Activated CD4-positive, alpha-beta T cell treated with anti-CD3 and anti-CD28 coated beads for 36 hours (primary cell): ENCODE measurements at regions not wholly inside any gene's neighbourhood (a gene's known extent, or its start where the extent isn't known, plus 50 kb on each side); places are given as distances from the start of the nearest gene placed in this dataset.
A peak's percentile ranks its signal among the peaks of the same experiment; 100 is the strongest.

Source experiments
- ATAC-seq: fragments of 200-7000 bp; cut with Tn5 transposase; one replicate; pipeline ENCODE4 v1.10.0; 2021; ENCODE audit warnings: mild to moderate bottlenecking, moderate library complexity
- CTCF ChIA-PET: fragments of 350-600 bp; sonication (Branson Sonifier 250); formaldehyde crosslinking; loops from one replicate; lab custom pipeline; 2021; ENCODE audit warnings: antibody characterized with exemption; lab: Charles Lee
- POLR2A ChIA-PET: fragments of 350-600 bp; sonication (Branson Sonifier 250); formaldehyde crosslinking; loops from one replicate; lab custom pipeline; 2021; ENCODE audit warnings: antibody characterized with exemption, inconsistent platforms; lab: Charles Lee
- DNase-seq: peaks from one replicate; pipeline ENCODE4 v3.0.0-alpha.2; 2020
- H3K27ac Mint-ChIP-seq: one replicate; pipeline ENCODE4 v1.8.0; 2021; ENCODE audit warnings: mixed read lengths
- H3K27me3 Mint-ChIP-seq: one replicate; pipeline ENCODE4 v1.8.0; 2021; ENCODE audit warnings: mixed read lengths
- H3K36me3 Mint-ChIP-seq: one replicate; pipeline ENCODE4 v1.8.0; 2021; ENCODE audit warnings: low read depth, mixed read lengths
- H3K4me1 Mint-ChIP-seq: one replicate; pipeline ENCODE4 v1.8.0; 2021; ENCODE audit warnings: mixed read lengths
- H3K4me3 Mint-ChIP-seq: one replicate; pipeline ENCODE4 v1.8.0; 2021; ENCODE audit warnings: mild to moderate bottlenecking, moderate library complexity, mixed read lengths
- H3K9me3 Mint-ChIP-seq: one replicate; pipeline ENCODE4 v1.8.0; 2021; ENCODE audit warnings: low read depth, mixed read lengths
- intact Hi-C, 2 experiments: fragments of 100-400 bp; cut with DNase I in 1 of 2; cut with micrococcal nuclease in 1 of 2; formaldehyde crosslinking; loops; one replicate each; pipeline versions ENCODE4 v1.14.2 to v1.15.1; 2022 to 2024; cut with DNase I, micrococcal nuclease

- no peaks in the 10 kb centered on the region for H3K9me3 Mint-ChIP-seq
- H3K4me3 Mint-ChIP-seq, result no peak overlapping the region
- ChIA-PET POLR2A (no interaction called here), CTCF (interaction anchor here (0.7 kb wide), 1 partner anchor 400 kb away, joined by 3 read pairs; no protein-coding TSS in a partner anchor)
- no peaks in the 10 kb centered on the region for H3K36me3 Mint-ChIP-seq
- no peaks in the 10 kb centered on the region for H3K4me1 Mint-ChIP-seq
- ATAC-seq (no peak), DNase-seq (no peak)
- no peak overlapping the region for H3K27ac Mint-ChIP-seq
- peaks cover 10% of the 10 kb centered on the region for H3K27me3 Mint-ChIP-seq
- intact Hi-C loops, result no loop called here
These were observed 989.1 kb upstream of the TMEM132C start for GRCh38 chr12:127277882-127278281.

GRCh38 chr12:127278351-127278750, 988.6 kb upstream of the TMEM132C start:
- DNase-seq (no peak), ATAC-seq (no peak)
- no peaks in the 10 kb centered on the region for H3K4me1 Mint-ChIP-seq
- H3K36me3 Mint-ChIP-seq, result no peaks in the 10 kb centered on the region
- ChIA-PET POLR2A (no interaction called here), CTCF (interaction anchor here (0.7 to 0.9 kb wide), 2 partner anchors 259 to 400 kb away, joined by 3 read pairs; no protein-coding TSS in a partner anchor)
- intact Hi-C loops, result no loop called here
- H3K27me3 Mint-ChIP-seq, result peaks cover 10% of the 10 kb centered on the region
- H3K27ac Mint-ChIP-seq, result no peak overlapping the region
- no peak overlapping the region for H3K4me3 Mint-ChIP-seq
- no peaks in the 10 kb centered on the region for H3K9me3 Mint-ChIP-seq

- intact Hi-C loops, result loop anchor here (1.0 to 5.0 kb wide), 4 partner anchors 101 to 788 kb away; no protein-coding TSS in a partner anchor
- ChIA-PET CTCF (interaction anchor here (0.6 to 1.6 kb wide), 9 partner anchors 10 to 101 kb away, joined by 3 to 6 read pairs (median 3); no protein-coding TSS in a partner anchor), POLR2A (no interaction called here)
- Mint-ChIP-seq H3K27ac (no peak overlapping the region), H3K27me3 (peaks cover 6% of the 10 kb centered on the region), H3K36me3 (no peaks in the 10 kb centered on the region), H3K4me3 (no peak overlapping the region), H3K4me1 (no peaks in the 10 kb centered on the region), H3K9me3 (no peaks in the 10 kb centered on the region)
- peak; percentile 95 for ATAC-seq
- DNase-seq, result peak; percentile 89
These were observed 986.3 kb upstream of the TMEM132C start for GRCh38 chr12:127280393-127281275.

GRCh38 chr12:127282786-127283565, 984.0 kb upstream of the TMEM132C start:
- CTCF ChIA-PET, result interaction anchor here (0.6 to 0.7 kb wide), 2 partner anchors 84 to 426 kb away, joined by 3 read pairs; no protein-coding TSS in a partner anchor
- intact Hi-C loops, result loop anchor here in 1 of 2 experiments (5.0 kb wide), 1 partner anchor 394 kb away; no protein-coding TSS in a partner anchor
- Mint-ChIP-seq H3K27me3 (peaks cover 3% of the 10 kb centered on the region), H3K4me1 (no peaks in the 10 kb centered on the region), H3K27ac (no peak overlapping the region), H3K4me3 (no peak overlapping the region), H3K9me3 (no peaks in the 10 kb centered on the region), H3K36me3 (no peaks in the 10 kb centered on the region)
- DNase-seq, result no peak
- ATAC-seq, result no peak
- POLR2A ChIA-PET, result no interaction called here

GRCh38 chr12:127284021-127284420, 982.9 kb upstream of the TMEM132C start:
- DNase-seq, result no peak
- Mint-ChIP-seq H3K9me3 (no peaks in the 10 kb centered on the region), H3K4me1 (no peaks in the 10 kb centered on the region), H3K27ac (no peak overlapping the region), H3K27me3 (peaks cover 3% of the 10 kb centered on the region), H3K36me3 (no peaks in the 10 kb centered on the region), H3K4me3 (no peak overlapping the region)
- intact Hi-C loops, result loop anchor here in 1 of 2 experiments (5.0 kb wide), 1 partner anchor 393 kb away; no protein-coding TSS in a partner anchor
- ATAC-seq, result no peak
- ChIA-PET CTCF (no interaction called here), POLR2A (no interaction called here)

GRCh38 chr12:127284870-127285431, 982.0 kb upstream of the TMEM132C start:
- DNase-seq (peak; percentile 9), ATAC-seq (no peak)
- Mint-ChIP-seq H3K36me3 (no peaks in the 10 kb centered on the region), H3K27ac (no peak overlapping the region), H3K4me1 (no peaks in the 10 kb centered on the region), H3K4me3 (no peak overlapping the region), H3K9me3 (no peaks in the 10 kb centered on the region), H3K27me3 (peaks cover 3% of the 10 kb centered on the region)
- intact Hi-C loops, result loop anchor here in 1 of 2 experiments (5.0 kb wide), 1 partner anchor 392 kb away; no protein-coding TSS in a partner anchor
- CTCF ChIA-PET, result no interaction called here
- POLR2A ChIA-PET, result interaction anchor here (0.6 kb wide), 1 partner anchor 112 kb away, joined by 4 read pairs; no protein-coding TSS in a partner anchor

GRCh38 chr12:127286281-127286680, 980.7 kb upstream of the TMEM132C start:
- intact Hi-C loops, result no loop called here
- POLR2A ChIA-PET, result no interaction called here

GRCh38 chr12:127287256-127287655, 979.7 kb upstream of the TMEM132C start:
- Mint-ChIP-seq H3K4me3 (no peak overlapping the region), H3K27ac (no peak overlapping the region), H3K9me3 (no peaks in the 10 kb centered on the region), H3K4me1 (no peaks in the 10 kb centered on the region), H3K27me3 (peaks cover 2% of the 10 kb centered on the region), H3K36me3 (no peaks in the 10 kb centered on the region)
- POLR2A ChIA-PET, result no interaction called here
- intact Hi-C loops, result no loop called here
- DNase-seq (no peak), ATAC-seq (no peak)
- CTCF ChIA-PET, result interaction anchor here (0.7 kb wide), 1 partner anchor 776 kb away, joined by 4 read pairs; no protein-coding TSS in a partner anchor

More at GRCh38 chr12:127286281-127286680, 980.7 kb upstream of the TMEM132C start:
- Mint-ChIP-seq H3K36me3 (no peaks in the 10 kb centered on the region), H3K4me3 (no peak overlapping the region), H3K27ac (no peak overlapping the region), H3K4me1 (no peaks in the 10 kb centered on the region), H3K9me3 (no peaks in the 10 kb centered on the region), H3K27me3 (peaks cover 2% of the 10 kb centered on the region)
- DNase-seq, result no peak
- CTCF ChIA-PET, result no interaction called here
- ATAC-seq, result no peak

GRCh38 chr12:127290251-127290650, 976.7 kb upstream of the TMEM132C start:
- no peaks in the 10 kb centered on the region for H3K27me3 Mint-ChIP-seq
- intact Hi-C loops, result no loop called here
- no peaks in the 10 kb centered on the region for H3K9me3 Mint-ChIP-seq
- H3K27ac Mint-ChIP-seq, result no peak overlapping the region
- H3K36me3 Mint-ChIP-seq, result no peaks in the 10 kb centered on the region
- ATAC-seq (no peak), DNase-seq (no peak)
- H3K4me3 Mint-ChIP-seq, result no peak overlapping the region
- ChIA-PET POLR2A (no interaction called here), CTCF (interaction anchor here (1.5 kb wide), 1 partner anchor 9 kb away, joined by 5 read pairs; no protein-coding TSS in a partner anchor)
- H3K4me1 Mint-ChIP-seq, result no peaks in the 10 kb centered on the region

- Mint-ChIP-seq H3K9me3 (no peaks in the 10 kb centered on the region), H3K4me3 (no peak overlapping the region), H3K36me3 (no peaks in the 10 kb centered on the region), H3K4me1 (no peaks in the 10 kb centered on the region), H3K27ac (no peak overlapping the region), H3K27me3 (peaks cover 3% of the 10 kb centered on the region)
- ATAC-seq (no peak), DNase-seq (no peak)
- POLR2A ChIA-PET, result no interaction called here
- CTCF ChIA-PET, result interaction anchor here (0.8 to 2.7 kb wide), 8 partner anchors 10 to 1222 kb away, joined by 3 to 7 read pairs (median 4); no protein-coding TSS in a partner anchor
- intact Hi-C loops, result loop anchor here (1.0 kb wide), 1 partner anchor 184 kb away; no protein-coding TSS in a partner anchor
These were observed 974.2 kb upstream of the TMEM132C start for GRCh38 chr12:127292736-127293135.
